Left lung (tissue), 4 donors: ENCODE measurements at regions not wholly inside any gene's neighbourhood (a gene's known extent, or its start where the extent isn't known, plus 50 kb on each side); places are given as distances from the start of the nearest gene placed in this dataset.

ENCODE experiments used
- ATAC-seq: fragments of 200-7000 bp; cut with Tn5 transposase; one replicate; pipeline ENCODE4 v1.9.1; 2020; ENCODE audit warnings: moderate library complexity
- DNase-seq, 4 donors: peaks; one replicate each; pipeline ENCODE4 v3.0.0-alpha.2; 2013 to 2020
- H3K27ac ChIP-seq, 2 donors: fragments of 200-600 bp; sonication (generic) in 1 of 2; one replicate each; pipeline versions ENCODE4 v1.5.0 to v1.8.0; 2020 to 2021
- H3K27me3 ChIP-seq, 2 donors: fragments of 200-600 bp; sonication (generic) in 1 of 2; one replicate each; pipeline versions ENCODE4 v1.5.0 to v1.8.0; 2020 to 2021
- H3K36me3 ChIP-seq, 2 donors: fragments of 200-600 bp; sonication (generic) in 1 of 2; one replicate each; pipeline versions ENCODE4 v1.5.0 to v1.8.0; 2020 to 2021
- H3K4me1 ChIP-seq, 2 donors: fragments of 200-600 bp; one replicate each; pipeline ENCODE4 v1.8.0; 2021
- H3K4me3 ChIP-seq, 2 donors: fragments of 200-600 bp; sonication (generic) in 1 of 2; one replicate each; pipeline versions ENCODE4 v1.5.0 to v1.8.0; 2020 to 2021; ENCODE audit warnings: mild to moderate bottlenecking in 1 of 2
- H3K9me3 ChIP-seq, 2 donors: fragments of 200-600 bp; sonication (generic) in 1 of 2; one replicate each; pipeline versions ENCODE4 v1.5.0 to v1.8.0; 2020 to 2021
- CTCF ChIP-seq, 2 donors: fragments of 200-600 bp; sonication (generic) in 1 of 2; IDR thresholded peaks; one replicate each; pipeline versions ENCODE4 v1.5.0 to v1.8.0; 2021; ENCODE audit warnings: antibody characterized with exemption in 2 of 2
- intact Hi-C, 2 donors: fragments of 100-400 bp; cut with DNase I; formaldehyde crosslinking; loops; one replicate each; pipeline versions ENCODE4 v1.11.2 to v1.14.2; 2022
- donor health status: DM: no; HTN: yes; CAD: no.
- donor health status: DM: no; HTN: no; CAD: no.

GRCh38 chr18:29218091-29218490 is 1041.2 kb upstream of the CDH2 start:
- H3K9me3 ChIP-seq = peaks cover 0 to 3% of the 10 kb centered on the region in 2 donors
- H3K27ac ChIP-seq = no peak overlapping the region
- ATAC-seq = no peak
- H3K27me3 ChIP-seq = no peaks in the 10 kb centered on the region
- no peak for TF ChIP-seq CTCF (IDR thresholded peaks at IDR 0.05)
- no peak overlapping the region for H3K4me3 ChIP-seq
- no peaks in the 10 kb centered on the region for H3K36me3 ChIP-seq
- no peak for DNase-seq
- intact Hi-C loops = no loop called here
- no peaks in the 10 kb centered on the region for H3K4me1 ChIP-seq

GRCh38 chr18:29217124-29217915 is 1040.4 kb upstream of the CDH2 start:
- intact Hi-C loops = no loop called here
- Histone ChIP-seq H3K4me1 (no peaks in the 10 kb centered on the region), H3K9me3 (peaks cover 0 to 1% of the 10 kb centered on the region in 2 donors), H3K36me3 (no peaks in the 10 kb centered on the region), H3K4me3 (no peak overlapping the region), H3K27me3 (no peaks in the 10 kb centered on the region), H3K27ac (no peak overlapping the region)
- no peak for DNase-seq
- no peak for ATAC-seq
- no peak for TF ChIP-seq CTCF (IDR thresholded peaks at IDR 0.05)

GRCh38 chr18:29198834-29199233 is 1021.9 kb upstream of the CDH2 start:
- ATAC-seq = no peak
- Histone ChIP-seq H3K27me3 (no peaks in the 10 kb centered on the region), H3K4me1 (no peaks in the 10 kb centered on the region), H3K9me3 (peaks cover 0 to 6% of the 10 kb centered on the region in 2 donors), H3K27ac (no peak overlapping the region), H3K36me3 (no peaks in the 10 kb centered on the region), H3K4me3 (no peak overlapping the region)
- no peak for TF ChIP-seq CTCF (IDR thresholded peaks at IDR 0.05)
- no peak for DNase-seq
- intact Hi-C loops = no loop called here

GRCh38 chr18:29196307-29196706 is 1019.4 kb upstream of the CDH2 start:
- ATAC-seq (no peak), DNase-seq (no peak)
- H3K27me3 ChIP-seq = no peaks in the 10 kb centered on the region
- TF ChIP-seq CTCF (IDR thresholded peaks at IDR 0.05) = no peak
- H3K9me3 ChIP-seq = peaks cover 0 to 3% of the 10 kb centered on the region in 2 donors
- intact Hi-C loops = no loop called here
- H3K36me3 ChIP-seq = no peaks in the 10 kb centered on the region
- no peak overlapping the region for H3K4me3 ChIP-seq
- H3K4me1 ChIP-seq = no peaks in the 10 kb centered on the region
- no peak overlapping the region for H3K27ac ChIP-seq

- Histone ChIP-seq H3K9me3 (no peaks in the 10 kb centered on the region), H3K27ac (no peak overlapping the region), H3K27me3 (no peaks in the 10 kb centered on the region), H3K4me3 (no peak overlapping the region), H3K4me1 (no peaks in the 10 kb centered on the region), H3K36me3 (no peaks in the 10 kb centered on the region)
- ATAC-seq = no peak
- intact Hi-C loops = no loop called here
- DNase-seq = no peak
- TF ChIP-seq CTCF (IDR thresholded peaks at IDR 0.05) = no peak
These were observed 1014.3 kb upstream of the CDH2 start for GRCh38 chr18:29191263-29191662.
